Retinal pigment epithelial cell (primary cell): ENCODE measurements at regions not wholly inside any gene's neighbourhood (a gene's known extent, or its start where the extent isn't known, plus 50 kb on each side); places are given as distances from the start of the nearest gene placed in this dataset.

Experiments used
- DNase-seq: peaks from one replicate; pipeline ENCODE4 v3.0.0-alpha.2; 2010; ENCODE audit warnings: low read depth
- H3K4me3 ChIP-seq: 2 replicates; pipeline ENCODE4 v1.5.1; 2011; ENCODE audit warnings: mild to moderate bottlenecking, low read length, control low read depth, moderate library complexity
- CTCF ChIP-seq: conservative IDR thresholded peaks from 2 replicates; pipeline ENCODE4 v1.5.1; 2011; ENCODE audit warnings: low read depth, low read length, control low read depth, inconsistent platforms

- no peak for TF ChIP-seq CTCF
- no peak overlapping the region for H3K4me3 ChIP-seq
Measured at GRCh38 chr12:127749416-127749815, 517.6 kb upstream of the TMEM132C start.

DNA sequence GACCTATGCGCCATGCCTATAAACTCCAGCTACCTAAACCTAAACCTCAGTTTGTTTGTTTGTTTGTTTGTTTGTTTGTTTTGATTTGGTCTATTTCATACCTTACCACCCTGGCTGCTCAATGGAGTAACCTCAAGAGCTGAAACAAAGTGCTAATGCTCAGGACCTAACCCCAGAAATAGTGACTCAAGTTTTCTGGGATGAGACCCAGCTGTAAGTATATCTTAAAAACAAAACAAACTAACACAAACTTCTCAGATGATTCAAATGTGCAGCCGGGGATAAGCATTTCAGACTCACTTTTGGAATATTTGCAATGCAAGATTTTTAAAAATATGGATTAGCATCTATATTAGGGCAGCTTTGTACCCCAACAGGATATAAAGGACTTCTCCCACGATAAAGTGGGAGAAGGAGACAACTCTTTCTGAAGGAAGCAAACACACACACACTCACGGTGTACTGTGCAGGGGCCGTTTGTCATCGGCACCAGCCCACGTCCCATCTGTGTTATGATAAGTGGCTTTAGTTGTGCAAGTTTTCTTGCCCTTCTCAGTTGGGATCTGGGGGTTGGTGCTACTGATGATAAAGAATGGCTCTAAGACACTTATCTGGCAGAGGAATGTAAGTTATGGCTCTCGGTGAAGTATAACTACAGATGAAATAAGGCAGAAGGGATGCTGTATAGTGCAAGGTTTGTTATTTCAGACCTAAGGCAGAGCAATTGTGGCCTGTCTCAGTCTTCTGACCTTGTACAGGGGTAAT is 516.7 kb upstream of the TMEM132C start:
- DNase-seq, result no peak
- TF ChIP-seq CTCF, result no peak
- H3K4me3 ChIP-seq, result no peak overlapping the region

More at GRCh38 chr12:127749416-127749815, 517.6 kb upstream of the TMEM132C start:
- no peak for DNase-seq

DNA sequence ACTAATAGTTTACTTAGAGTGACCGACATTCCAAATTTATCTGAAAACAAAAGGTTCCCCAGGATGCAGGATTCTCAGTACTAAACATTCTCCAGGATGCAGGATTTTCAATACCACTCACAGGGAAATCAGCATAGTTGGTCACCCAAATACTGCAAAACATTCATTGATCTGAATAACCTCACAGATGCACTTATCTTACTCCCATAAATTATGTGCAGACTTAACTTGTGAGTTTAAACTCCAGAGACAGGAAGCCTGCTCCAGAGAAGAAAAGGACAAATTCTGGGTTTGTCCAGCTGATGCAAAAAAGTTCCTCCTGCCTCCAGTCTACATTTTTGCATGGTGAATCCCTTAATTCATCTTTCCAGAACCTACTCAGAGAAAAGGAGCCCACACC is 514.2 kb upstream of the TMEM132C start:
- no peak overlapping the region for H3K4me3 ChIP-seq
- DNase-seq, result no peak
- no peak for TF ChIP-seq CTCF

- no peak overlapping the region for H3K4me3 ChIP-seq
- DNase-seq, result no peak
- no peak for TF ChIP-seq CTCF
Measured at GRCh38 chr12:127760357-127760756, 506.6 kb upstream of the TMEM132C start.

DNA sequence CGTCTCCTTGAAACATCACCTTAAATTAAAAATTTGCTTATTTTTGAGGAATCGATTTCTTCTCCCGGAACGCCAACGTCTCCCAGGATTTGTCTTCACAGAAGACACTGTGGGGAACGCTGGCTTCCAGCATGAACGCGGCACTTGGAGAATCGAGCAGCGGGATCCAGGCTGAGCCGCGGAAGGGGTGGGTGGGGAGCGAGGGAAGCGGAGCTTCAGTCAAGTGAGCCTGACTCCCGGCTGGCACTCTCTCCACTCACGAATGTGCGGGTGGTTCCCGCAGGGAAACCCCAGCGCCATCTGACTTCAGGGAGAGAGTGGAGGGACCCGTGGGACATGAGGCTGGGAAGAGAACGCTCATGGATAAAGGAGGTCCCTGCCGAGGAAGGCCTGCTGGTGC is 506.0 kb upstream of the TMEM132C start:
- DNase-seq, result no peak
- no peak overlapping the region for H3K4me3 ChIP-seq
- no peak for TF ChIP-seq CTCF

- TF ChIP-seq CTCF, result no peak
Measured at GRCh38 chr12:127761880-127762279, 505.1 kb upstream of the TMEM132C start.

GRCh38 chr12:127767656-127768055 is 499.3 kb upstream of the TMEM132C start:
- TF ChIP-seq CTCF, result no peak
- DNase-seq, result no peak
- no peak overlapping the region for H3K4me3 ChIP-seq

More at GRCh38 chr12:127761880-127762279, 505.1 kb upstream of the TMEM132C start:
- DNase-seq, result no peak
- no peak overlapping the region for H3K4me3 ChIP-seq
